ENCODE measurements at regions not wholly inside any gene's neighbourhood (a gene's known extent, or its start where the extent isn't known, plus 50 kb on each side); places are given as distances from the start of the nearest gene placed in this dataset.

- Mint-ChIP-seq H3K27me3 (peaks cover 40% of the 10 kb centered on the region), H3K4me1 (ENCODE audit: unreplicated experiment) (no peaks in the 10 kb centered on the region), H3K27ac (no peak overlapping the region), H3K4me3 (no peak overlapping the region), H3K36me3 (no peaks in the 10 kb centered on the region), H3K9me3 (no peaks in the 10 kb centered on the region)
- DNase-seq (ENCODE audit: extremely low spot score, unreplicated experiment): no peak
- TF ChIP-seq, protein P1, sequence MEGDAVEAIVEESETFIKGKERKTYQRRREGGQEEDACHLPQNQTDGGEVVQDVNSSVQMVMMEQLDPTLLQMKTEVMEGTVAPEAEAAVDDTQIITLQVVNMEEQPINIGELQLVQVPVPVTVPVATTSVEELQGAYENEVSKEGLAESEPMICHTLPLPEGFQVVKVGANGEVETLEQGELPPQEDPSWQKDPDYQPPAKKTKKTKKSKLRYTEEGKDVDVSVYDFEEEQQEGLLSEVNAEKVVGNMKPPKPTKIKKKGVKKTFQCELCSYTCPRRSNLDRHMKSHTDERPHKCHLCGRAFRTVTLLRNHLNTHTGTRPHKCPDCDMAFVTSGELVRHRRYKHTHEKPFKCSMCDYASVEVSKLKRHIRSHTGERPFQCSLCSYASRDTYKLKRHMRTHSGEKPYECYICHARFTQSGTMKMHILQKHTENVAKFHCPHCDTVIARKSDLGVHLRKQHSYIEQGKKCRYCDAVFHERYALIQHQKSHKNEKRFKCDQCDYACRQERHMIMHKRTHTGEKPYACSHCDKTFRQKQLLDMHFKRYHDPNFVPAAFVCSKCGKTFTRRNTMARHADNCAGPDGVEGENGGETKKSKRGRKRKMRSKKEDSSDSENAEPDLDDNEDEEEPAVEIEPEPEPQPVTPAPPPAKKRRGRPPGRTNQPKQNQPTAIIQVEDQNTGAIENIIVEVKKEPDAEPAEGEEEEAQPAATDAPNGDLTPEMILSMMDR (conservative IDR thresholded peaks at IDR 0.05): no peak
Measured at GRCh38 chr2:2714408-2714807, 383.3 kb upstream of the MYT1L start.

- TF ChIP-seq, protein P1 (conservative IDR thresholded peaks at IDR 0.05): no peak
- peaks cover 6% of the 10 kb centered on the region for H3K4me1 Mint-ChIP-seq (ENCODE audit: unreplicated experiment)
- no peak for DNase-seq (ENCODE audit: extremely low spot score, unreplicated experiment)
- no peaks in the 10 kb centered on the region for H3K9me3 Mint-ChIP-seq
- H3K4me3 Mint-ChIP-seq: no peak overlapping the region
- H3K36me3 Mint-ChIP-seq: no peaks in the 10 kb centered on the region
- H3K27ac Mint-ChIP-seq: no peak overlapping the region
- H3K27me3 Mint-ChIP-seq: peaks cover 23% of the 10 kb centered on the region
Measured at GRCh38 chr2:2709431-2709770, 378.3 kb upstream of the MYT1L start.

DNA sequence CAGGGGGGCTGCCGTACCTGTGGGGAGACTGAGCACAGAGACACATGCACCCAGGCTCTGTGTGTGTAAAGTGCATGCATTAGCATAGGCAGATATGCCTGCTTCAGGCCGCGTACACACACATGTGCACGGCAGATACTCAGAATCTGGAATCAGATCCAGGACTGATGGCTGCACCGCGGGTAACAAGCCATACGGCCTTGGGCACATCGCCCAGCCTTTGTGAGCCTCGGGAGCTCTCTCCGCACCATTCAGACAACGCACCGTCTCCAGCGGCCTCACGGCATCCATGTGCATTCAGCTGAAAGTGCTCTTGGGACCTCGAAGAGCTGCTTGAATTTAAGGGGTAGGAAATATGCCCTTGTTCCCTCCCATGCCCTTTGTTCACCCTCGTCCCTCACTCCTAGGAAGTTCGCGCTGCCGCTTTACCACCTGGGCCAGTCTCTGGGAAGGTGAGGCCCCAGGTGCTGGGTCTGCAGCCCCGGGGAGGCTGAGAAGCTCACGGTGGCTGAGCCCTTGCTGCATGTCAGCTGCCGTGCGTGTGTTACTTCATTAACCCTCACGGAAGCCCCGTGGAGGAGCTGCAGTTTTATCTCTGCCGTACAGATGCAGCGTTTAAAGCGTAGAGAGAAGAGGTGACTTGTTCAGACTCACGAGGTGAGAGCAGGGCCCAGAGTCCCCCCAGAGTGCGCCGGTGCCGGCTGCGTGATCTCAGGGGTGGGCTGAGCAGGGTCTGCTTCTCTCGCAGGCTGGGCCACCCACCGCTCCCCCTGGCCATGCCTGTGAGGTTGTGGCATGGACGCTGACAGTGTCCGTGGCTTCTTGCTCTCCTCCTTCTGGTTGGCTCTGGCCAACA, 377.7 kb upstream of the MYT1L start:
- Mint-ChIP-seq H3K36me3 (no peaks in the 10 kb centered on the region), H3K27ac (no peak overlapping the region), H3K9me3 (no peaks in the 10 kb centered on the region), H3K4me1 (ENCODE audit: unreplicated experiment) (peaks cover 6% of the 10 kb centered on the region), H3K27me3 (peaks cover 27% of the 10 kb centered on the region), H3K4me3 (no peak overlapping the region)
- TF ChIP-seq, protein P1 (conservative IDR thresholded peaks at IDR 0.05): no peak
- no peak for DNase-seq (ENCODE audit: extremely low spot score, unreplicated experiment)

DNA sequence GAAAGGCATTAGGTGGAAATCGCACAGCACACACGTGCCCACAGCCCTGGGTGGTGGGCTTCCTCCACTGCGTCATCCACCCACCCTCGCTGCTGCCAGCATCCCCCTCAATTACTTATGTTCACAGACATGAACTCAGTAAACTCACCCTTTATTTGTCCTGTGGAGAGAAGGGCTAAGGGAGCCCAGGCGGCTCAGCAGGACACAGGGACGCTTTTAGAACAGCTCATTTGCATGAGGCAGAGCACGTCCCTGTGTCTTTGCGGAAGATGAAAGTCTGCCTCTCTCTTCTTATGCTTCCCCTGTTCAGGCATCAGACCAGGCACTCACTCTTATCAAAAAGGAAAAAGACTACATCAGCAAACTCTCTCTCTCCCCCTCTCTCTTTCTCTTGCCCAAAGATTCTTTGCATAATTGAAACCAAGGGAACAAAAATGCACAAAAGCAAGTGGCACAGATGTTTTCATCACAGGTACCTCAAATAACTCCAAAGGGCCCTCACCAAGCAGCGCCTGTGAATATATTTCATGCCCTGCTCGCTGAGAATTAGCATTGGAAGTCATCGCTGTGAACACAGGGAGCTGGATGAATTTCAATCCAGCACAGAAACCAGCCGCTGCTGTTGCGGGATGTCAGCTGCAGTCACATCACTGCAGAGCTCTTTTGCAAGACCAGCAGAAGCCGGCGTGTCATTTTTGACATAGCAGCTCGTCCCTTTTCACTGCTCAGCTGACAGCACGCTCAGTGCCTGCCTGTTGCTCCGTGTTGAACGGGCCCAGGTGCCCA, 376.3 kb upstream of the MYT1L start:
- H3K27me3 Mint-ChIP-seq: peaks cover 27% of the 10 kb centered on the region
- no peak overlapping the region for H3K4me3 Mint-ChIP-seq
- H3K9me3 Mint-ChIP-seq: no peaks in the 10 kb centered on the region
- no peak overlapping the region for H3K27ac Mint-ChIP-seq
- no peaks in the 10 kb centered on the region for H3K36me3 Mint-ChIP-seq
- H3K4me1 Mint-ChIP-seq (ENCODE audit: unreplicated experiment): peaks cover 6% of the 10 kb centered on the region
- TF ChIP-seq, protein P1 (conservative IDR thresholded peaks at IDR 0.05): no peak
- DNase-seq (ENCODE audit: extremely low spot score, unreplicated experiment): no peak

GRCh38 chr2:2706306-2706705, 375.2 kb upstream of the MYT1L start:
- DNase-seq (ENCODE audit: extremely low spot score, unreplicated experiment): no peak
- TF ChIP-seq, protein P1 (conservative IDR thresholded peaks at IDR 0.05): no peak
- Mint-ChIP-seq H3K4me3 (no peak overlapping the region), H3K27ac (no peak overlapping the region), H3K27me3 (peaks cover 18% of the 10 kb centered on the region), H3K4me1 (ENCODE audit: unreplicated experiment) (peaks cover 6% of the 10 kb centered on the region), H3K36me3 (no peaks in the 10 kb centered on the region), H3K9me3 (no peaks in the 10 kb centered on the region)
